HCT116 (cell line): ENCODE measurements at regions not wholly inside any gene's neighbourhood (a gene's known extent, or its start where the extent isn't known, plus 50 kb on each side); places are given as distances from the start of the nearest gene placed in this dataset.
"Not testable (repeated sequence)": the region's sequence is repeated elsewhere in the genome, so short reads cannot be mapped to it uniquely, and the experiment has no call there.

ENCODE experiments used
- ATAC-seq: fragments of 200-7000 bp; cut with Tn5 transposase; 2 replicates; pipeline ENCODE4 v1.9.1; 2020; ENCODE audit warnings: mild to moderate bottlenecking, moderate library complexity
- BruUV-seq: library from RNA; stranded (reverse); fragments of 400-500 nt; replicated peaks from 2 replicates; lab custom pipeline; 2021; lab: Mats Ljungman, UMichigan
- CTCF ChIA-PET: fragments of 300-600 bp; sonication (Branson Sonifier 250); formaldehyde crosslinking; loops from one replicate; lab custom pipeline; 2021; ENCODE audit warnings: antibody characterized with exemption; lab: Charles Lee
- POLR2A ChIA-PET: fragments of 300-600, 350-600 bp; sonication (Branson Sonifier 250); formaldehyde crosslinking; loops from one replicate; lab custom pipeline; 2021; ENCODE audit warnings: antibody characterized with exemption; lab: Charles Lee
- RAD21 ChIA-PET, 2 experiments: fragments of 300-600 bp; sonication (Branson Sonifier 250); formaldehyde crosslinking; loops; one replicate each; lab custom pipeline; 2023; ENCODE audit warnings: low total read pairs in 2 of 2; ENCODE audit not compliant: uncharacterized antibody in 2 of 2, unreplicated experiment in 2 of 2, low non-redundant PET in 1 of 2; lab: Charles Lee
- DNase-seq: peaks from one replicate; pipeline ENCODE4 v3.0.0-alpha.2; 2010; ENCODE audit warnings: low read depth, low spot score
- H2AFZ ChIP-seq: fragments of 200-600 bp; shearing (Covaris generic), sonication (generic); 2 replicates; pipeline ENCODE4 v1.6.1; 2017; ENCODE audit warnings: low read depth, mixed run types, mixed read lengths, antibody characterized with exemption, low read length; ENCODE audit not compliant: poor library complexity, severe bottlenecking
- H3K27ac ChIP-seq: 2 replicates; pipeline ENCODE4 v1.5.1; 2012; ENCODE audit warnings: low read depth, low read length
- H3K27me3 ChIP-seq: fragments of 200-600 bp; sonication (generic); 2 replicates; pipeline ENCODE4 v1.6.1; 2016; ENCODE audit warnings: mixed run types, low read length, mixed read lengths; ENCODE audit not compliant: insufficient read depth
- H3K36me3 ChIP-seq, 2 experiments: fragments of 200-500 bp in 1 of 2; fragments of 200-600 bp in 1 of 2; sonication (Bioruptor generic) in 1 of 2; sonication (generic) in 1 of 2; 2 replicates each; pipeline versions ENCODE4 v1.5.1 to v1.6.1; 2014 to 2016; ENCODE audit warnings: low read length in 2 of 2, inconsistent platforms in 1 of 2, mixed read lengths in 1 of 2, mixed run types in 1 of 2; ENCODE audit not compliant: insufficient read depth in 2 of 2, control insufficient read depth in 1 of 2
- H3K4me1 ChIP-seq, 2 experiments: fragments of 200-600 bp in 1 of 2; sonication (generic) in 1 of 2; 2 replicates each; pipeline versions ENCODE4 v1.5.1 to v1.6.1; 2012 to 2017; ENCODE audit warnings: low read length in 2 of 2, inconsistent platforms in 1 of 2, mild to moderate bottlenecking in 1 of 2, mixed read lengths in 1 of 2, mixed run types in 1 of 2, moderate library complexity in 1 of 2; ENCODE audit not compliant: insufficient read depth in 2 of 2, control insufficient read depth in 1 of 2
- H3K4me2 ChIP-seq: fragments of 200-600 bp; sonication (generic); 2 replicates; pipeline ENCODE4 v1.6.1; 2017; ENCODE audit warnings: mixed run types, low read length, mixed read lengths
- H3K4me3 ChIP-seq, 2 experiments: fragments of 200-600 bp in 1 of 2; sonication (generic) in 1 of 2; replicated peaks in 1 of 2; 2 replicates each; pipeline ENCODE4 v1.5.1; 2011 to 2016; ENCODE audit warnings: low read length in 2 of 2, control low read depth in 1 of 2, low read depth in 1 of 2, mild to moderate bottlenecking in 1 of 2, mixed read lengths in 1 of 2, mixed run types in 1 of 2
- H3K79me2 ChIP-seq: fragments of 200-600 bp; sonication (generic); 2 replicates; pipeline ENCODE4 v1.6.1; 2017; ENCODE audit warnings: mild to moderate bottlenecking, mixed run types, low read length, moderate library complexity, mixed read lengths; ENCODE audit not compliant: insufficient read depth
- H3K9ac ChIP-seq: fragments of 200-600 bp; sonication (generic); 2 replicates; pipeline ENCODE4 v1.6.1; 2016; ENCODE audit warnings: low read length, mixed read lengths
- H3K9me2 ChIP-seq: fragments of 200-600 bp; sonication (generic), shearing (Covaris generic); 2 replicates; pipeline ENCODE4 v1.6.1; 2017; ENCODE audit warnings: mixed run types, mild to moderate bottlenecking, moderate library complexity; ENCODE audit not compliant: insufficient read depth
- H3K9me3 ChIP-seq, 2 experiments: fragments of 200-500 bp in 1 of 2; fragments of 200-600 bp in 1 of 2; sonication (Bioruptor generic) in 1 of 2; sonication (generic) in 1 of 2; 2 replicates each; pipeline ENCODE4 v1.6.1; 2014 to 2017; ENCODE audit warnings: low read length in 2 of 2, mixed read lengths in 2 of 2, inconsistent platforms in 1 of 2, low read depth in 1 of 2, mild to moderate bottlenecking in 1 of 2, mixed run types in 1 of 2, moderate library complexity in 1 of 2; ENCODE audit not compliant: control insufficient read depth in 1 of 2, insufficient read depth in 1 of 2
- H4K20me1 ChIP-seq: fragments of 200-600 bp; sonication (generic), shearing (Covaris generic); 2 replicates; pipeline ENCODE4 v1.6.1; 2017; ENCODE audit warnings: mixed run types, mild to moderate bottlenecking, moderate library complexity; ENCODE audit not compliant: insufficient read depth
- CBX3 ChIP-seq: IDR thresholded peaks from 2 replicates; pipeline ENCODE4 v1.6.1; 2012; ENCODE audit warnings: low read depth
- FOSL1 ChIP-seq: IDR thresholded peaks from 2 replicates; pipeline ENCODE4 v1.6.1; 2012; ENCODE audit warnings: low read depth
- JUND ChIP-seq: IDR thresholded peaks from 2 replicates; pipeline ENCODE4 v1.6.1; 2012
- SP1 ChIP-seq: IDR thresholded peaks from 2 replicates; pipeline ENCODE4 v1.6.1; 2012; ENCODE audit warnings: low read depth
- intact Hi-C: fragments of 100-400 bp; cut with micrococcal nuclease; formaldehyde crosslinking; loops from 2 replicates; pipeline ENCODE4 v1.10.0; 2022

DNA sequence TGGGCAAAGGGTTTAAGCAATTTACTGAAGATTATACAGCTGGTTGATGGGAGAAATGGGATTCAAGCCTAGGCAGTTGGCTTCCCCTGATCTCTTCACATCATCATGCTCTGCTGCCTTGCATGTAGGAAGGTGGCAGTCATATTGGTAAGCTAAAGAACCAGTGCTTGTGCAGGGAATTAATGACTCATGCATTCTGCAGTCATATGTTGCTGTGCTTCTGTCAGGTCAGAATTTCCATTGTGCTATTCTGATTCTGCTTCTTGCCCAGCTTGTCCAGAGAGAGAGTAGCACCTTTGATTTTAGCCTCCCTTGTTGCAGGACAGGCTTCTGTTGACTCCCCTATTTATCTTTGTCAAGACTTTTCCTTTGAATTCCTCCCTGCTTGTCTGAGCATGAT lies 114.0 kb upstream of the IKBKE start:
- H3K27me3 ChIP-seq, H3K36me3 ChIP-seq, H3K4me1 ChIP-seq, BruUV-seq, H2AFZ ChIP-seq, H3K9me3 ChIP-seq, H3K79me2 ChIP-seq, H3K4me2 ChIP-seq, H3K27ac ChIP-seq, POLR2A ChIA-PET, H3K9ac ChIP-seq, CTCF ChIA-PET, H4K20me1 ChIP-seq, intact Hi-C loops, RAD21 ChIA-PET, H3K9me2 ChIP-seq, H3K4me3 ChIP-seq: not testable (repeated sequence)
- DNase-seq (peak; percentile 45), ATAC-seq (peak; percentile 66)
- peak; percentile 73 for TF ChIP-seq JUND
- peak; percentile 55 for TF ChIP-seq CBX3
- peak; percentile 43 for TF ChIP-seq SP1
- peak; percentile 74 for TF ChIP-seq FOSL1

DNA sequence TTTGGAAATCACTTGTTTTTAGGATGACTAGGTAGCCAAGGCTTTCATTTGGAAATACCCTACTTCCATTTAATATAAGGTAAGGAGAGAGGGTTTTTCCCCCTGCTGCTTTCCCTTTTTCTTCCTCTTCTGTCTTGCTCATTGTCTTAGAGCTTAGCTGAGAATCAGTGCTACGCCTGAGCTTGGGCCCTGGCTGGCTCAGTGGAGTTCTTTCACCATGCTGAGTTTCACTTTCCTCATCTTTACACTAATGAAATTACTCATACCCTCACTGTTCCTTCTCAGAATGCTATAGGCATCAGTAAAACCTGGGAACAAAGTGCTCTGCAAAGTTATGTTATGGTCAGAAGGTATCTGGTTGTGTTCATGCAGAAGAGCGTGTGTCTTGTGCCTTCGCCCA lies 112.3 kb upstream of the IKBKE start:
- H3K9ac ChIP-seq, H3K27me3 ChIP-seq, H2AFZ ChIP-seq, H3K4me1 ChIP-seq, ATAC-seq, BruUV-seq, H3K4me3 ChIP-seq, H3K9me2 ChIP-seq, CTCF ChIA-PET, POLR2A ChIA-PET, H3K27ac ChIP-seq, intact Hi-C loops, RAD21 ChIA-PET, H3K36me3 ChIP-seq, H3K9me3 ChIP-seq, DNase-seq, H3K79me2 ChIP-seq, H4K20me1 ChIP-seq: not testable (repeated sequence)
- H3K4me2 ChIP-seq: 0 out of 2 replicates have a peak overlapping the region, but pooled peaks have one; percentile 25

DNA sequence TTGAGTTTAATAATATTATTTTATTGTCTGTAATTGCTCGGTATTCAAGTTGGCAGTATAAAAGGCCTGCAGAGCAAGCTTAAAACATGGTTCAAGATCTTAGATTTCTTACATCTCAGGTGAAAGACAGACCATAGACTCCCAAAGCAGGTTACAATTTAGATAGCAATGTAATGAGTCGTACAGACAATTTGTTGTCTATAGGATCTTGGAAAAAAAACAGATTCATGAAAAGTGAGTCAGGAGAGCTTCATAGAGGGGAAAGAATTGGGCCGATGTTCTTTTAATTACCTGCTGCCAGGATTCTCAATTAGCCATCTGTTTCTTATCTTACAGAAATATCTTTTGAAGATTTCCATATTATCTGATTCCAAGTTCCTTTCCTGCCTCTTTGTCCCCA lies 111.5 kb upstream of the IKBKE start:
- H2AFZ ChIP-seq, DNase-seq, H3K27ac ChIP-seq, H3K4me3 ChIP-seq, intact Hi-C loops, H3K36me3 ChIP-seq, H3K9me3 ChIP-seq, H3K4me1 ChIP-seq, BruUV-seq, H4K20me1 ChIP-seq, H3K9ac ChIP-seq, POLR2A ChIA-PET, H3K9me2 ChIP-seq, CTCF ChIA-PET, H3K4me2 ChIP-seq, H3K27me3 ChIP-seq, RAD21 ChIA-PET, H3K79me2 ChIP-seq: not testable (repeated sequence)
- peak; percentile 63 for ATAC-seq

DNA sequence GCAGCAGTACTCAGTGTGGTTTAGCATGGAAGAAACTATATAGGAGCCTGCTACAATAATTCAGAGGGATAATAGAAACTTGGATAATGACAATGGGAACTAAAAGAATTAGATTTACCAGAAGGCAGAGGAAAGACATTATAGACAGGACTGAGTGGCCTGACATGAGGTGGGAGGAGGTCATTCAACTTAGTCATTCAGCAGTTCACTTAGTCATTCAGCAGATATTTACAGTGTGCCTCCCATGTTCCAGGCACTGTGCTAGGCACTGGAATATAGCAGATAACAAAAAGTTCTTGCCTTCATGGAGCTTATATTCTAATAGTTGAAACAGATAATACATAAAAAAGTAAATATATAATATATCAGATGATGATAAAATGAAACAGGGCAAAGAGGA lies 110.9 kb upstream of the IKBKE start:
- H4K20me1 ChIP-seq, CTCF ChIA-PET, RAD21 ChIA-PET, H3K36me3 ChIP-seq, H2AFZ ChIP-seq, intact Hi-C loops, DNase-seq, H3K9me3 ChIP-seq, H3K27ac ChIP-seq, H3K79me2 ChIP-seq, H3K4me3 ChIP-seq, H3K27me3 ChIP-seq, POLR2A ChIA-PET, H3K9me2 ChIP-seq, H3K4me2 ChIP-seq, H3K9ac ChIP-seq, H3K4me1 ChIP-seq, BruUV-seq: not testable (repeated sequence)
- ATAC-seq: peak; percentile 67
